ENCODE measurements at regions not wholly inside any gene's neighbourhood (a gene's known extent, or its start where the extent isn't known, plus 50 kb on each side); places are given as distances from the start of the nearest gene placed in this dataset.

DNA sequence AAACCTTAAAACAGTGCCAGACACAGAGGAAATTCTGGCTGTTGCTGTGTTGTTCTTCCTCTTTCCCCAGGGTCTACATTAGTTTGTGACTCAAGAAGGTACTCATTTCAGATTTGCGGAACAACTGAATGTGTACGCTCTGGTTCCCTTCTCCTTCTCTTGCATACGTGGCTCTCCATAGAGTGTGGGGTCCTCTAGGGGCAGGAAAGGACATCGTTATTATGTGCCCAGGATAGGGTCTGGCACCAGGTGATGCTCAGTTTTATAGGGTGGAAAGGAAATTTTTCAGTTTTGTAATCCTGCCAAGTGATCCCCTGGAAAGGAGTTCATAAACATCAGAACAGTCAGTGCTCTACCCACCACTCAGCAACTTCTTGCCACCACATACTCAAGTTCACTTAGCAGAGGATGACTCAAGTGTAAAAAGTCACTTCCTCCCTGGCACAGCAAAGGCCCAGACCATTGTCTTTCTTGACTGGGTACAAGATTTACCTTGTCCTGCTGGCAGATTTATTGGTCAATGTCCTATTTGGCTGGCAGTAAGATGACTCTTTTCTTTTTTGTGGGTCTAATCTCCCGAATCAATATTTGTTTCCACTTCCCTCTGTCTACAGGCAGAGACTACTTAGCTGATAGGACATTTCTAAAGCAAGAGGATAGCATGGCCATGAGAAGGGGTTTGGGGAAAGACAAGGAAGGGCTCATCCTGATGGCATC, 246.0 kb upstream of the TENM4 start:
- no peak overlapping the region for H3K4me3 ChIP-seq
- intact Hi-C loops (cut with DNase I), result no loop called here
- H3K27ac ChIP-seq, result no peak overlapping the region
- TF ChIP-seq, protein P1, sequence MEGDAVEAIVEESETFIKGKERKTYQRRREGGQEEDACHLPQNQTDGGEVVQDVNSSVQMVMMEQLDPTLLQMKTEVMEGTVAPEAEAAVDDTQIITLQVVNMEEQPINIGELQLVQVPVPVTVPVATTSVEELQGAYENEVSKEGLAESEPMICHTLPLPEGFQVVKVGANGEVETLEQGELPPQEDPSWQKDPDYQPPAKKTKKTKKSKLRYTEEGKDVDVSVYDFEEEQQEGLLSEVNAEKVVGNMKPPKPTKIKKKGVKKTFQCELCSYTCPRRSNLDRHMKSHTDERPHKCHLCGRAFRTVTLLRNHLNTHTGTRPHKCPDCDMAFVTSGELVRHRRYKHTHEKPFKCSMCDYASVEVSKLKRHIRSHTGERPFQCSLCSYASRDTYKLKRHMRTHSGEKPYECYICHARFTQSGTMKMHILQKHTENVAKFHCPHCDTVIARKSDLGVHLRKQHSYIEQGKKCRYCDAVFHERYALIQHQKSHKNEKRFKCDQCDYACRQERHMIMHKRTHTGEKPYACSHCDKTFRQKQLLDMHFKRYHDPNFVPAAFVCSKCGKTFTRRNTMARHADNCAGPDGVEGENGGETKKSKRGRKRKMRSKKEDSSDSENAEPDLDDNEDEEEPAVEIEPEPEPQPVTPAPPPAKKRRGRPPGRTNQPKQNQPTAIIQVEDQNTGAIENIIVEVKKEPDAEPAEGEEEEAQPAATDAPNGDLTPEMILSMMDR (IDR thresholded peaks at IDR 0.05), result no peak
- TF ChIP-seq POLR2A (IDR thresholded peaks at IDR 0.05), result no peak
- no peaks in the 10 kb centered on the region for H3K4me1 ChIP-seq
- no peaks in the 10 kb centered on the region for H3K36me3 ChIP-seq
- DNase-seq (no peak), ATAC-seq (no peak)
- 73 to 88% (median 80%) methylated on average over 5 of the region's 5 CpGs for WGBS, 4 donors
- H3K27me3 ChIP-seq, result no peaks in the 10 kb centered on the region
- H3K9me3 ChIP-seq, result no peaks in the 10 kb centered on the region

DNA sequence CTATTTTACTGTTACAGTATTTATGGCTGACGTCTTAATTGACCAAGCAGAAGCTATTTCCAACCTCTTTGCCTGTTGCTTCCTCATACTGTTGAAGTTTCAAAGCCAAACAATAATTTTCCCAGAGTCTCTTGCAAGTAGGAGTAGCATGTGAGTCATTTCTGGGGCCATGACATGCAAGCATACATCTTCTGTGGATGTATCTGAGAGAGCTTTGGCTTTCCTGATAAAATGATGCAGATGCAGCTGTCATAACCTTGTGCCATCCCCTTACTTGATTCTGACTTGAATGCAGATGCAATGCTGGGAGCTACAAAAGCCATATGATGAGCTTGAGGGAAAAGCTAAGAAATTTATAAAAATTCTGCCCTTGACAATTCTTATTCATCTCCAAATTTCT, 243.1 kb upstream of the TENM4 start:
- H3K27me3 ChIP-seq, result no peaks in the 10 kb centered on the region
- no peaks in the 10 kb centered on the region for H3K4me1 ChIP-seq
- no peaks in the 10 kb centered on the region for H3K9me3 ChIP-seq
- intact Hi-C loops (cut with DNase I), result no loop called here
- no peak overlapping the region for H3K27ac ChIP-seq
- H3K4me3 ChIP-seq, result no peak overlapping the region
- H3K36me3 ChIP-seq, result no peaks in the 10 kb centered on the region
- no peak for TF ChIP-seq POLR2A (IDR thresholded peaks at IDR 0.05)
- TF ChIP-seq, protein P1 (IDR thresholded peaks at IDR 0.05), result no peak
- no peak for ATAC-seq
- WGBS, 4 donors, result 57 to 68% (median 62%) methylated on average over 1 of the region's 1 CpG
- no peak for DNase-seq

DNA sequence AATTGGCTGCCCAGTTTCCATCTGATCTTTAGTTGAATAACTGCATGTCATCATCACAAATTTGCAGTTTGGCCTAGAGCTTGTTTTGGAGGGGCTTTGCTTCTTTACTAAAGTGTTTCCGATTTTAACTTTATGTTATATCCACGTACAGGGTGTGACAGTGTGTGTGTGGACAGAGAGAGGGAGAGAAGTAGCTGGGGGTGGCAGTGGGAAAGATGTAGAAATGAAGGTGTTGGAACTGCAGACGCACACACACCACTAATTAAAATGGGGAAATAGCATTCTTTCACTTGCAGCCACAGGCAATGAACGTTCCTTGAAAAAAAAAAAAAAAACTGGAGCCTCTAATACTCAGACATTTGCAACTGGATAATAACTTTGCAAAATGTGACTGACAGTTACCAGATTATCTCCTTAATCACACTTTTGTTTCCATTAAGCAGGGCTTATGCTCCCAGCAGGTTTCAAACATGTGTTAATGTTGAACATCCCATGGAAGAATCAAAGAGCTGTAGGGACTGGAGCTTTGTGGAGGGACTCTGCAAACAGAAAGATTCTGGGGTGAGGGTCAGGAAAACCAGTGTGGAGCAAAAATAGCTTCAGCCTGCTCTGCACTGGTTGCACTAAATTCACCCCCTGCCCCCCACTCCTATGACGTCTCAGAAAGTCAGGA, 238.1 kb upstream of the TENM4 start:
- Histone ChIP-seq H3K27ac (no peak overlapping the region), H3K4me3 (no peak overlapping the region), H3K36me3 (no peaks in the 10 kb centered on the region), H3K27me3 (no peaks in the 10 kb centered on the region), H3K4me1 (no peaks in the 10 kb centered on the region), H3K9me3 (no peaks in the 10 kb centered on the region)
- TF ChIP-seq, protein P1 (IDR thresholded peaks at IDR 0.05), result no peak
- no peak for TF ChIP-seq POLR2A (IDR thresholded peaks at IDR 0.05)
- intact Hi-C loops (cut with DNase I), result no loop called here
- ATAC-seq (no peak), DNase-seq (no peak)
- WGBS, 4 donors, result 41 to 50% (median 44%) methylated on average over 5 of the region's 5 CpGs

GRCh38 chr11:79676396-79676795, 235.6 kb upstream of the TENM4 start:
- H3K9me3 ChIP-seq, result no peaks in the 10 kb centered on the region
- H3K4me1 ChIP-seq, result no peaks in the 10 kb centered on the region
- H3K27me3 ChIP-seq, result no peaks in the 10 kb centered on the region
- no peak overlapping the region for H3K27ac ChIP-seq
- TF ChIP-seq, protein P1 (IDR thresholded peaks at IDR 0.05), result no peak
- no peak for TF ChIP-seq POLR2A (IDR thresholded peaks at IDR 0.05)
- 78 to 82% (median 79%) methylated on average over 2 of the region's 2 CpGs for WGBS, 4 donors
- DNase-seq (no peak), ATAC-seq (no peak)
- H3K4me3 ChIP-seq, result no peak overlapping the region
- no peaks in the 10 kb centered on the region for H3K36me3 ChIP-seq
- intact Hi-C loops (cut with DNase I), result no loop called here

Data from heart left ventricle (tissue), 16 donors.